Fibroblast of peridontal ligament (primary cell): ENCODE measurements at regions not wholly inside any gene's neighbourhood (a gene's known extent, or its start where the extent isn't known, plus 50 kb on each side); places are given as distances from the start of the nearest gene placed in this dataset.
"Not testable (repeated sequence)": the region's sequence is repeated elsewhere in the genome, so short reads cannot be mapped to it uniquely, and the experiment has no call there.

ENCODE experiments used
- DNase-seq: peaks from one replicate; pipeline ENCODE4 v3.0.0-alpha.2; 2010; ENCODE audit errors: extremely low read depth

GRCh38 chr2:2744107-2744506, 413.0 kb upstream of the MYT1L start:
- no peak for DNase-seq

GRCh38 chr2:2743164-2743571, 412.1 kb upstream of the MYT1L start:
- DNase-seq: no peak

GRCh38 chr2:2742726-2743125, 411.7 kb upstream of the MYT1L start:
- no peak for DNase-seq

- DNase-seq: no peak
Observed at GRCh38 chr2:2740238-2740775, 409.2 kb upstream of the MYT1L start.

- DNase-seq: no peak
Observed at GRCh38 chr2:2739231-2739795, 408.2 kb upstream of the MYT1L start.

- no peak for DNase-seq
Observed at GRCh38 chr2:2738684-2739083, 407.6 kb upstream of the MYT1L start.

- DNase-seq: no peak
Observed at GRCh38 chr2:2738276-2738675, 407.2 kb upstream of the MYT1L start.

GRCh38 chr2:2735041-2735440, 404.0 kb upstream of the MYT1L start:
- DNase-seq: no peak

- no peak for DNase-seq
Observed at GRCh38 chr2:2734308-2734707, 403.2 kb upstream of the MYT1L start.

GRCh38 chr2:2733818-2734217, 402.7 kb upstream of the MYT1L start:
- DNase-seq: no peak

- DNase-seq: no peak
Observed at GRCh38 chr2:2732331-2733119, 401.4 kb upstream of the MYT1L start.

GRCh38 chr2:2731816-2732284, 400.8 kb upstream of the MYT1L start:
- DNase-seq: no peak

GRCh38 chr2:2731101-2731815, 400.2 kb upstream of the MYT1L start:
- DNase-seq: no peak

- no peak for DNase-seq
Observed at GRCh38 chr2:2730301-2730833, 399.3 kb upstream of the MYT1L start.

GRCh38 chr2:2729246-2729645, 398.2 kb upstream of the MYT1L start:
- no peak for DNase-seq

GRCh38 chr2:2728635-2729034, 397.6 kb upstream of the MYT1L start:
- no peak for DNase-seq

GRCh38 chr2:2727876-2728511, 396.9 kb upstream of the MYT1L start:
- no peak for DNase-seq

GRCh38 chr2:2726163-2726562, 395.1 kb upstream of the MYT1L start:
- DNase-seq: no peak

- DNase-seq: no peak
Observed at GRCh38 chr2:2723064-2723463, 392.0 kb upstream of the MYT1L start.

GRCh38 chr2:2721296-2721835, 390.3 kb upstream of the MYT1L start:
- no peak for DNase-seq

- not testable (repeated sequence) for DNase-seq
Observed at GRCh38 chr2:2720806-2721205, 389.7 kb upstream of the MYT1L start.

GRCh38 chr2:2720351-2720750, 389.3 kb upstream of the MYT1L start:
- no peak for DNase-seq
